ENCODE measurements at regions not wholly inside any gene's neighbourhood (a gene's known extent, or its start where the extent isn't known, plus 50 kb on each side); places are given as distances from the start of the nearest gene placed in this dataset.

- WGBS, 3 donors = 69 to 79% (median 75%) methylated on average over 1 of the region's 1 CpG
- H3K27ac ChIP-seq (ENCODE audit: low read depth, low read length) = no peak overlapping the region
Observed at GRCh38 chr6:105459864-105460263, 57.0 kb upstream of the PREP start.

GRCh38 chr6:105459049-105459448 lies 56.2 kb upstream of the PREP start:
- 82 to 92% (median 91%) methylated on average over 9 of the region's 9 CpGs for WGBS, 3 donors
- H3K27ac ChIP-seq (ENCODE audit: low read depth, low read length) = no peak overlapping the region

- 81 to 97% (median 89%) methylated on average over 1 of the region's 1 CpG for WGBS, 3 donors
- no peak overlapping the region for H3K27ac ChIP-seq (ENCODE audit: low read depth, low read length)
Observed at GRCh38 chr6:105458551-105458950, 55.7 kb upstream of the PREP start.

GRCh38 chr6:105458084-105458483 lies 55.2 kb upstream of the PREP start:
- no peak overlapping the region for H3K27ac ChIP-seq (ENCODE audit: low read depth, low read length)

GRCh38 chr6:105453968-105454367 lies 51.1 kb upstream of the PREP start:
- no peak overlapping the region for H3K27ac ChIP-seq (ENCODE audit: low read depth, low read length)
- WGBS, 3 donors = 68 to 72% (median 72%) methylated on average over 1 of the region's 1 CpG

GRCh38 chr6:105452924-105453756 lies 50.3 kb upstream of the PREP start:
- H3K27ac ChIP-seq (ENCODE audit: low read depth, low read length) = no peak overlapping the region
- WGBS, 3 donors = 41 to 59% (median 43%) methylated on average over 8 of the region's 8 CpGs
